WTC11 (cell line): ENCODE measurements at regions not wholly inside any gene's neighbourhood (a gene's known extent, or its start where the extent isn't known, plus 50 kb on each side); places are given as distances from the start of the nearest gene placed in this dataset.

ENCODE experiments used
- ATAC-seq: fragments of 200-7000 bp; cut with Tn5 transposase; 2 replicates; pipeline ENCODE4 v1.10.0; 2021; ENCODE audit warnings: mild to moderate bottlenecking, moderate library complexity
- CTCF ChIA-PET: fragments of 300-600 bp; sonication (Branson Sonifier 250); formaldehyde crosslinking; loops from one replicate; lab custom pipeline; 2021; ENCODE audit warnings: antibody characterized with exemption; lab: Charles Lee
- POLR2A ChIA-PET: fragments of 350-600 bp; sonication (Branson Sonifier 250); formaldehyde crosslinking; loops from one replicate; lab custom pipeline; 2021; ENCODE audit warnings: antibody characterized with exemption; lab: Charles Lee
- DNase-seq: peaks from one replicate; pipeline ENCODE4 v3.0.0; 2021; ENCODE audit warnings: low spot score
- H3K27ac Mint-ChIP-seq: 2 replicates; pipeline ENCODE4 v1.8.0; 2021; ENCODE audit warnings: mixed read lengths
- H3K27me3 Mint-ChIP-seq: 2 replicates; pipeline ENCODE4 v1.8.0; 2021; ENCODE audit warnings: low read depth, mild to moderate bottlenecking, moderate library complexity, mixed read lengths
- H3K36me3 Mint-ChIP-seq: 2 replicates; pipeline ENCODE4 v1.8.0; 2021; ENCODE audit warnings: mixed read lengths
- H3K4me1 Mint-ChIP-seq: 2 replicates; pipeline ENCODE4 v1.8.0; 2022; ENCODE audit warnings: mixed read lengths
- H3K4me3 Mint-ChIP-seq: 2 replicates; pipeline ENCODE4 v1.8.0; 2021; ENCODE audit warnings: mild to moderate bottlenecking, moderate library complexity, mixed read lengths
- H3K9me3 Mint-ChIP-seq: 2 replicates; pipeline ENCODE4 v1.8.0; 2021; ENCODE audit warnings: mixed read lengths
- ARID4B ChIP-seq: sonication (generic); formaldehyde crosslinking; IDR thresholded peaks from 2 replicates; pipeline ENCODE4 v1.8.0; 2023; ENCODE audit warnings: missing genetic modification reagents, mild to moderate bottlenecking, borderline replicate concordance
- E2F4 ChIP-seq: sonication (generic); formaldehyde crosslinking; IDR thresholded peaks from 2 replicates; pipeline ENCODE4 v1.8.1; 2022; ENCODE audit warnings: low read depth, mild to moderate bottlenecking, moderate library complexity, missing genetic modification reagents, borderline replicate concordance
- ERG ChIP-seq: fragments of 250-450 bp; sonication (Bioruptor Pico); IDR thresholded peaks from 2 replicates; pipeline ENCODE4 v1.8.0; 2021; ENCODE audit warnings: mild to moderate bottlenecking
- MAX ChIP-seq: sonication (generic); formaldehyde crosslinking; IDR thresholded peaks from 2 replicates; pipeline ENCODE4 v1.8.0; 2022; ENCODE audit warnings: mild to moderate bottlenecking, missing genetic modification reagents
- NFE2L1 ChIP-seq: sonication (generic); formaldehyde crosslinking; IDR thresholded peaks from 2 replicates; pipeline ENCODE4 v1.8.1; 2023; ENCODE audit warnings: missing genetic modification reagents
- PRDM15 ChIP-seq: sonication (generic); formaldehyde crosslinking; IDR thresholded peaks from 2 replicates; pipeline ENCODE4 v1.8.0; 2022; ENCODE audit warnings: missing genetic modification reagents
- SMAD3 ChIP-seq: sonication (generic); formaldehyde crosslinking; IDR thresholded peaks from 2 replicates; pipeline ENCODE4 v1.8.0; 2022; ENCODE audit warnings: missing genetic modification reagents, mild to moderate bottlenecking, borderline replicate concordance
- ZSCAN18 ChIP-seq: fragments of 250-450 bp; sonication (Bioruptor Pico); IDR thresholded peaks from 2 replicates; pipeline ENCODE4 v2.1.2; 2022; ENCODE audit warnings: mild to moderate bottlenecking, moderate library complexity

GRCh38 chr4:8747467-8748235, 124.0 kb downstream of the HMX1 start (continued):
- TF ChIP-seq ERG = no peak
- TF ChIP-seq, all 79 proteins: peak for 0

GRCh38 chr4:8746523-8747466, 124.8 kb downstream of the HMX1 start:
- H3K27ac Mint-ChIP-seq = no peak overlapping the region
- no peaks in the 10 kb centered on the region for H3K36me3 Mint-ChIP-seq
- peaks cover 2% of the 10 kb centered on the region; the same call in 1 of the 2 replicates for H3K4me1 Mint-ChIP-seq
- H3K4me3 Mint-ChIP-seq = no peak overlapping the region
- CTCF ChIA-PET = interaction anchor here (1.0 kb wide), 1 partner anchor 139 kb away, joined by 3 read pairs; no protein-coding TSS in a partner anchor
- H3K27me3 Mint-ChIP-seq = no peaks in the 10 kb centered on the region
- no peak for TF ChIP-seq E2F4 (CRISPR knock-in tag)
- no peak for TF ChIP-seq ZSCAN18 (CRISPR knock-in tag)
- no peak for TF ChIP-seq SMAD3 (CRISPR knock-in tag)
- TF ChIP-seq ARID4B (CRISPR knock-in tag) = no peak
- TF ChIP-seq NFE2L1 = peak; percentile 15; the same call in 1 of the 2 replicates
- no peak for TF ChIP-seq MAX (CRISPR knock-in tag)
- TF ChIP-seq PRDM15 (CRISPR knock-in tag) = no peak
- ATAC-seq = no peak
- POLR2A ChIA-PET = no interaction called here
- peaks cover 16% of the 10 kb centered on the region for H3K9me3 Mint-ChIP-seq
- no peak for DNase-seq
